Keratinocyte (primary cell): ENCODE measurements at regions not wholly inside any gene's neighbourhood (a gene's known extent, or its start where the extent isn't known, plus 50 kb on each side); places are given as distances from the start of the nearest gene placed in this dataset.

Experiments
- DNase-seq: peaks from one replicate; pipeline ENCODE4 v3.0.0-alpha.2; 2011; ENCODE audit warnings: low read depth, missing footprints, low spot score
- FAIRE-seq: peaks from 2 replicates; lab custom pipeline; 2011; peaks lifted over from hg19 to GRCh38; lab: Jason Lieb, UNC
- H2AFZ ChIP-seq: 2 replicates; pipeline ENCODE4 v1.6.0; 2012; ENCODE audit warnings: low read length, control low read depth, inconsistent platforms; ENCODE audit not compliant: control insufficient read depth
- H3K27ac ChIP-seq: 2 replicates; pipeline ENCODE4 v1.5.1; 2011; ENCODE audit warnings: low read length; ENCODE audit not compliant: control insufficient read depth, insufficient read depth
- H3K27me3 ChIP-seq: 3 replicates; pipeline ENCODE4 v1.6.0; 2011; ENCODE audit warnings: low read length; ENCODE audit not compliant: control insufficient read depth, insufficient read depth; ENCODE audit errors: extremely low read depth
- H3K36me3 ChIP-seq, 2 experiments: 2 replicates in 1 of 2; 3 replicates in 1 of 2; pipeline ENCODE4 v1.5.1; 2011; ENCODE audit warnings: low read length in 2 of 2, mild to moderate bottlenecking in 1 of 2; ENCODE audit not compliant: control insufficient read depth in 2 of 2, insufficient read depth in 2 of 2; ENCODE audit errors: extremely low read depth in 1 of 2
- H3K4me1 ChIP-seq: 3 replicates; pipeline ENCODE4 v1.5.1; 2011; ENCODE audit warnings: low read length; ENCODE audit not compliant: control insufficient read depth, insufficient read depth; ENCODE audit errors: extremely low read depth
- H3K4me2 ChIP-seq: 3 replicates; pipeline ENCODE4 v1.6.0; 2011; ENCODE audit warnings: low read depth, low read length; ENCODE audit not compliant: control insufficient read depth, insufficient read depth; ENCODE audit errors: extremely low read depth
- H3K4me3 ChIP-seq, 3 experiments: fragments of 200-600 bp in 1 of 3; sonication (generic) in 1 of 3; 2 replicates in 2 of 3; 3 replicates in 1 of 3; pipeline ENCODE4 v1.5.1; 2011 to 2016; ENCODE audit warnings: low read length in 3 of 3, mild to moderate bottlenecking in 3 of 3, control low read depth in 2 of 3, inconsistent platforms in 1 of 3, low read depth in 1 of 3, mixed read lengths in 1 of 3, mixed run types in 1 of 3, moderate library complexity in 1 of 3; ENCODE audit not compliant: control insufficient read depth in 2 of 3, insufficient read depth in 2 of 3; ENCODE audit errors: extremely low read depth in 1 of 3
- H3K79me2 ChIP-seq: 2 replicates; pipeline ENCODE4 v1.6.0; 2012; ENCODE audit warnings: low read length; ENCODE audit not compliant: control insufficient read depth, insufficient read depth
- H3K9ac ChIP-seq: 3 replicates; pipeline ENCODE4 v1.6.0; 2011; ENCODE audit warnings: low read length; ENCODE audit not compliant: control insufficient read depth, insufficient read depth; ENCODE audit errors: extremely low read depth
- H3K9me1 ChIP-seq: 3 replicates; pipeline ENCODE4 v1.6.0; 2011; ENCODE audit warnings: low read length; ENCODE audit not compliant: control insufficient read depth, insufficient read depth; ENCODE audit errors: extremely low read depth
- H3K9me3 ChIP-seq: 2 replicates; pipeline ENCODE4 v1.5.1; 2012; ENCODE audit warnings: low read depth, low read length; ENCODE audit not compliant: control insufficient read depth
- H4K20me1 ChIP-seq: 3 replicates; pipeline ENCODE4 v1.6.0; 2011; ENCODE audit warnings: low read length; ENCODE audit not compliant: control insufficient read depth, insufficient read depth; ENCODE audit errors: extremely low read depth
- CTCF ChIP-seq, 3 experiments: IDR thresholded peaks in 1 of 3; conservative IDR thresholded peaks in 1 of 3; optimal IDR thresholded peaks in 1 of 3; 2 replicates in 2 of 3; 3 replicates in 1 of 3; pipeline versions ENCODE3 to v1.5.1; 2011; ENCODE audit warnings: low read length in 3 of 3, mild to moderate bottlenecking in 3 of 3, moderate library complexity in 2 of 3, control low read depth in 1 of 3, inconsistent platforms in 1 of 3; ENCODE audit not compliant: insufficient read depth in 2 of 3; ENCODE audit errors: extremely low read depth in 1 of 3
- EZH2 ChIP-seq: IDR thresholded peaks from one replicate; pipeline ENCODE4 v1.6.1; 2012; ENCODE audit warnings: inconsistent platforms, mild to moderate bottlenecking, low read length, moderate library complexity
- dilution Hi-C: fragments of 300-500 bp; cut with MboI; formaldehyde crosslinking; loops from one replicate; pipeline ENCODE4 v1.7.0; 2020; ENCODE audit warnings: low sequenced_read_pairs; ENCODE audit not compliant: extremely low pct_ligation_motif_present

GRCh38 chr1:198893763-198894444 lies 255.1 kb downstream of the PTPRC start:
- Histone ChIP-seq H4K20me1 (no peaks in the 10 kb centered on the region), H3K27ac (no peak overlapping the region)
- dilution Hi-C loops = no loop called here

GRCh38 chr1:198901266-198901665 lies 262.4 kb downstream of the PTPRC start:
- Histone ChIP-seq H3K4me1 (peaks cover 28% of the 10 kb centered on the region), H2AFZ (no peak overlapping the region), H3K9ac (no peak overlapping the region), H3K27ac (no peak overlapping the region), H3K27me3 (no peaks in the 10 kb centered on the region), H3K4me3 (no peak overlapping the region), H3K9me3 (no peaks in the 10 kb centered on the region), H3K4me2 (no peak overlapping the region), H3K9me1 (no peaks in the 10 kb centered on the region), H4K20me1 (no peaks in the 10 kb centered on the region), H3K36me3 (peaks cover 4 to 10% of the 10 kb centered on the region in 2 experiments), H3K79me2 (peaks cover 12% of the 10 kb centered on the region)
- DNase-seq (no peak), FAIRE-seq (no peak)
- TF ChIP-seq EZH2 = no peak
- dilution Hi-C loops = no loop called here

More at GRCh38 chr1:198893763-198894444, 255.1 kb downstream of the PTPRC start:
- Histone ChIP-seq H3K36me3 (no peaks in the 10 kb centered on the region), H2AFZ (no peak overlapping the region), H3K4me1 (no peaks in the 10 kb centered on the region), H3K4me2 (no peak overlapping the region), H3K27me3 (no peaks in the 10 kb centered on the region), H3K9me3 (no peaks in the 10 kb centered on the region), H3K79me2 (peaks cover 5% of the 10 kb centered on the region), H3K9ac (no peak overlapping the region), H3K4me3 (no peak overlapping the region), H3K9me1 (no peaks in the 10 kb centered on the region)
- TF ChIP-seq CTCF (optimal IDR thresholded peaks at IDR 0.05 in 1 of 3, IDR thresholded peaks at IDR 0.05 in 1 of 3, conservative IDR thresholded peaks at IDR 0.05 in 1 of 3; ENCODE audit: extremely low read depth in 1 of 3, insufficient read depth in 2 of 3, low read length in 3 of 3) (no peak), EZH2 (no peak)
- FAIRE-seq (no peak), DNase-seq (no peak)
